ENCODE measurements at regions not wholly inside any gene's neighbourhood (a gene's known extent, or its start where the extent isn't known, plus 50 kb on each side); places are given as distances from the start of the nearest gene placed in this dataset.

DNA sequence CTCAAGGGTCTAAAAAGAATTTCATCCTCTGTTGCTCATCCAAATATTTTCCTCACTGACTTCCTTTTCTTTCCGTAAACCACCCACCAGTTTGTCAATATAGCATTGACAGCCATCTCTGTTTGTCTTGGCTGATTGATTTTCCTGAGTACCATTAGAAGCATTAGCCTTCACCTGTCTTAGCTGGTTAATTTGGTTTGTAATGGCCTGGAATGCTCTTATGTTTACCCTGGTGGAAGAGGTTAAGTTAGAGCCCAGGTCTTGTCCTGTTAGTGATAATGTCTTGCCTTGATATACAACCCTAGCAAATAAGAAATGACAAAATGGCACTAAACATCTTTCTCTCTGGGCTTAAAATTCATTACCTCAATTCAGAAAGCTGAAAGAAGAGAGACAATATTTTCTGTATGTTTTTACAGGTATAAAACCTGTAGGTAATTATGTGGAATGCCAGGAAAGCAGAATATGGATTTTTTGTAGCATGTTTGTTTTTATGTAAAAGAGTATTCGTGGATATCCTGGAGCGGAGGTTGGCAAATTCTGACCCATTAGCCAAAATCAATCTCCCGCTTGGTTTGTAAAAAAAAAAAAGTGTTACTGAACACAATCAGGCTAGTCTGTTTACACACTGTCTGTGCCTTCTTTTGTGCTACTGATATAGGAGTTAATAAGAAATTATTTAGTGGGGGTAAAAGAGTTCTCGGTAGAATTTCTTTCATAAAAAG is 224.4 kb upstream of the DAAM1 start:
- no peak for DNase-seq (ENCODE audit: extremely low read depth, low read depth)
- no peak overlapping the region for H3K4me3 ChIP-seq (replicated peaks; ENCODE audit: low read depth, low read length)
- TF ChIP-seq, protein P1, sequence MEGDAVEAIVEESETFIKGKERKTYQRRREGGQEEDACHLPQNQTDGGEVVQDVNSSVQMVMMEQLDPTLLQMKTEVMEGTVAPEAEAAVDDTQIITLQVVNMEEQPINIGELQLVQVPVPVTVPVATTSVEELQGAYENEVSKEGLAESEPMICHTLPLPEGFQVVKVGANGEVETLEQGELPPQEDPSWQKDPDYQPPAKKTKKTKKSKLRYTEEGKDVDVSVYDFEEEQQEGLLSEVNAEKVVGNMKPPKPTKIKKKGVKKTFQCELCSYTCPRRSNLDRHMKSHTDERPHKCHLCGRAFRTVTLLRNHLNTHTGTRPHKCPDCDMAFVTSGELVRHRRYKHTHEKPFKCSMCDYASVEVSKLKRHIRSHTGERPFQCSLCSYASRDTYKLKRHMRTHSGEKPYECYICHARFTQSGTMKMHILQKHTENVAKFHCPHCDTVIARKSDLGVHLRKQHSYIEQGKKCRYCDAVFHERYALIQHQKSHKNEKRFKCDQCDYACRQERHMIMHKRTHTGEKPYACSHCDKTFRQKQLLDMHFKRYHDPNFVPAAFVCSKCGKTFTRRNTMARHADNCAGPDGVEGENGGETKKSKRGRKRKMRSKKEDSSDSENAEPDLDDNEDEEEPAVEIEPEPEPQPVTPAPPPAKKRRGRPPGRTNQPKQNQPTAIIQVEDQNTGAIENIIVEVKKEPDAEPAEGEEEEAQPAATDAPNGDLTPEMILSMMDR (IDR thresholded peaks at IDR 0.05; ENCODE audit: low read depth, low read length, missing control alignments), result no peak

- DNase-seq (ENCODE audit: extremely low read depth, low read depth), result no peak
- H3K4me3 ChIP-seq (replicated peaks; ENCODE audit: low read depth, low read length), result no peak overlapping the region
- TF ChIP-seq, protein P1 (IDR thresholded peaks at IDR 0.05; ENCODE audit: low read depth, low read length, missing control alignments), result no peak
These were observed 223.9 kb upstream of the DAAM1 start for GRCh38 chr14:58964598-58964928.

GRCh38 chr14:58965601-58966000 is 222.9 kb upstream of the DAAM1 start:
- TF ChIP-seq, protein P1 (IDR thresholded peaks at IDR 0.05; ENCODE audit: low read depth, low read length, missing control alignments), result no peak
- no peak overlapping the region for H3K4me3 ChIP-seq (replicated peaks; ENCODE audit: low read depth, low read length)
- no peak for DNase-seq (ENCODE audit: extremely low read depth, low read depth)

DNA sequence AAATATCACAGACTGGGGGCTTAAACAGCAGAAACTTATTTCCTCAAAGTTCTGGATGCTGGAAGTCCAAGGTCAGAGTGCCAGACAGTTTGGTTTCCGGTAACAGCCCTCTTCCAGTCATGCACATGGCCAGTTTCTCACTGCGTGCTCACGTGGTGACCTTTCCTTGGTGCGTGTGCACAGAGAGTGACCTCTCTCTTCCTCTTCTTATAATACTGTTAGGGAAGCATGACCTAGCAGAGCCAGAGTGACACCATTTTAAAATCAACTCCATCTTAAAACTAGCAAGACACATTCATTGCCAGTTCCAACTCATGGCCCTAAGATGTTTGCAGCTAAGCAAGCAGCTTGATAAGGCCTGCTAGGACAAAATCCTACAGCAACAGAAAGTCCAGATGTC is 221.5 kb upstream of the DAAM1 start:
- DNase-seq (ENCODE audit: extremely low read depth, low read depth), result no peak
- H3K4me3 ChIP-seq (replicated peaks; ENCODE audit: low read depth, low read length), result no peak overlapping the region
- TF ChIP-seq, protein P1 (IDR thresholded peaks at IDR 0.05; ENCODE audit: low read depth, low read length, missing control alignments), result no peak

GRCh38 chr14:58969951-58970751 is 218.3 kb upstream of the DAAM1 start:
- DNase-seq (ENCODE audit: extremely low read depth, low read depth), result peak; percentile 22
- TF ChIP-seq, protein P1 (IDR thresholded peaks at IDR 0.05; ENCODE audit: low read depth, low read length, missing control alignments), result no peak
- no peak overlapping the region for H3K4me3 ChIP-seq (replicated peaks; ENCODE audit: low read depth, low read length)

DNA sequence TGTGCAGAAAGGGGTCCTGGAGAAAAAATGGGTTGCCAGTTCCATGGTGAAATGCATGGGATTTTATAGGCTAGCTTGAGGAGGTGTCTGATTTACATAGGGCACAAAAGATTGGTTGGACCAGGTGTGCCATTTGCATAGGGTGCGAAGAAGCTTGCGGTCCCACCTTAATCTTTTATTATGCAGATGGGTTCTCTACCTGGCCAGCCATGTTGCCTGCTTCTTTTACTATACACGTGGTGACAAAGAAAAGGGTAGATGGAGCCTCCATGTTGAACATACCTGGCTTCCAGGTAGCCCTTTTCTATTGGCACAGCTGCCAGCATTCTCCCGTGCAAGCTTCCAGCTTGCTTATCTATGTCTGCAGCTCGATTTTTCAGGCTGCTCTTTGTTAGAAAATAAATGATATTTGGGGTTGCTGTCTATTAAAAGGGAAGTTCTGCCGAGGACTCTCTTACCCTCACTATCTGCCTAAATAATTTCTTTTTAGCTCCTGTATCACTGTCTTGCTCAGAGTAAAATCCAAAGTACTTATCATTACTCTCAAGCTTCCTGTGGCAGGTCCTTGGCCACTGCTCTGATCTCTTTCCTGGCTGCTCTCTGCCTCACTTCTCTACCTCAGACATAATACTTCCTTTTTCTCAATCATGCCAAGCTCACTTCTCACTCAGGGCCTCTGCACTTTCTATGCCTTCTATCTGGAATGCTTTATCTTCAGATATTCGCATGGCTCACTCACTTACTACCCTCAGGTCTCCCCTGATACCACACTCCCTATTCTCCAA is 216.0 kb upstream of the DAAM1 start:
- H3K4me3 ChIP-seq (replicated peaks; ENCODE audit: low read depth, low read length), result no peak overlapping the region
- DNase-seq (ENCODE audit: extremely low read depth, low read depth), result no peak
- TF ChIP-seq, protein P1 (IDR thresholded peaks at IDR 0.05; ENCODE audit: low read depth, low read length, missing control alignments), result no peak
